Tibial nerve (tissue), 3 donors: ENCODE measurements at regions not wholly inside any gene's neighbourhood (a gene's known extent, or its start where the extent isn't known, plus 50 kb on each side); places are given as distances from the start of the nearest gene placed in this dataset.
"Not testable (repeated sequence)": the region's sequence is repeated elsewhere in the genome, so short reads cannot be mapped to it uniquely, and the experiment has no call there.

Experiments
- POLR2A ChIP-seq, 2 donors: fragments of 450-650 bp; IDR thresholded peaks; one replicate each; pipeline ENCODE4 v1.6.1; 2017; ENCODE audit warnings: antibody characterized with exemption in 2 of 2, mild to moderate bottlenecking in 2 of 2, moderate library complexity in 2 of 2
- TF ChIP-seq, protein P1 (sequence below), 5 experiments: fragments of 200-600 bp in 3 of 5; fragments of 450-650 bp in 2 of 5; sonication (generic) in 3 of 5; IDR thresholded peaks; one replicate each; pipeline ENCODE4 v1.5.1; 2016 to 2019; ENCODE audit warnings: antibody characterized with exemption in 5 of 5, mild to moderate bottlenecking in 3 of 5, moderate library complexity in 2 of 5

DNA sequence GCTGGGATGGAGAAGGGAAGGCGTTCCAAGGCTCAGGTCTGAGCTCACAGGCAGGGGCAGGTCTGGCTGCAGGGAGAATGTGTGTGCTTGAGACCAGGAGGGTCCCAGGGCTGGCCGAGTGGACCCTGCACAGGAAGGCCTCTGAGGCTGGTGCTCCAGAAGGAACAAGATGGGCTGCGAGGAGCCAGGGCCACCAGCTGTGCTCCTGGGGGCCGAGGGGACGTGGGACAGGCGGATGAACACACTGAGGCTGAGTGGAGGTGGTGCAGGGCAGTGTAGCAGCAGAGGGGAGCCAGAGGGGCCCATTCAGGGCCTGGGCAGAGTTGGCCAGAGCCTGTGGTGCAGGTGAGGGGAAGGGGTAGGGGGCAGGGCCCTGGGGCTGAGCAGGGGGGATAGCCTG lies 249.7 kb downstream of the TMEM121 start:
- TF ChIP-seq, protein P1, sequence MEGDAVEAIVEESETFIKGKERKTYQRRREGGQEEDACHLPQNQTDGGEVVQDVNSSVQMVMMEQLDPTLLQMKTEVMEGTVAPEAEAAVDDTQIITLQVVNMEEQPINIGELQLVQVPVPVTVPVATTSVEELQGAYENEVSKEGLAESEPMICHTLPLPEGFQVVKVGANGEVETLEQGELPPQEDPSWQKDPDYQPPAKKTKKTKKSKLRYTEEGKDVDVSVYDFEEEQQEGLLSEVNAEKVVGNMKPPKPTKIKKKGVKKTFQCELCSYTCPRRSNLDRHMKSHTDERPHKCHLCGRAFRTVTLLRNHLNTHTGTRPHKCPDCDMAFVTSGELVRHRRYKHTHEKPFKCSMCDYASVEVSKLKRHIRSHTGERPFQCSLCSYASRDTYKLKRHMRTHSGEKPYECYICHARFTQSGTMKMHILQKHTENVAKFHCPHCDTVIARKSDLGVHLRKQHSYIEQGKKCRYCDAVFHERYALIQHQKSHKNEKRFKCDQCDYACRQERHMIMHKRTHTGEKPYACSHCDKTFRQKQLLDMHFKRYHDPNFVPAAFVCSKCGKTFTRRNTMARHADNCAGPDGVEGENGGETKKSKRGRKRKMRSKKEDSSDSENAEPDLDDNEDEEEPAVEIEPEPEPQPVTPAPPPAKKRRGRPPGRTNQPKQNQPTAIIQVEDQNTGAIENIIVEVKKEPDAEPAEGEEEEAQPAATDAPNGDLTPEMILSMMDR (IDR thresholded peaks at IDR 0.05) = not testable (repeated sequence)
- TF ChIP-seq POLR2A (IDR thresholded peaks at IDR 0.05) = not testable (repeated sequence)
